ENCODE measurements at regions not wholly inside any gene's neighbourhood (a gene's known extent, or its start where the extent isn't known, plus 50 kb on each side); places are given as distances from the start of the nearest gene placed in this dataset.

DNA sequence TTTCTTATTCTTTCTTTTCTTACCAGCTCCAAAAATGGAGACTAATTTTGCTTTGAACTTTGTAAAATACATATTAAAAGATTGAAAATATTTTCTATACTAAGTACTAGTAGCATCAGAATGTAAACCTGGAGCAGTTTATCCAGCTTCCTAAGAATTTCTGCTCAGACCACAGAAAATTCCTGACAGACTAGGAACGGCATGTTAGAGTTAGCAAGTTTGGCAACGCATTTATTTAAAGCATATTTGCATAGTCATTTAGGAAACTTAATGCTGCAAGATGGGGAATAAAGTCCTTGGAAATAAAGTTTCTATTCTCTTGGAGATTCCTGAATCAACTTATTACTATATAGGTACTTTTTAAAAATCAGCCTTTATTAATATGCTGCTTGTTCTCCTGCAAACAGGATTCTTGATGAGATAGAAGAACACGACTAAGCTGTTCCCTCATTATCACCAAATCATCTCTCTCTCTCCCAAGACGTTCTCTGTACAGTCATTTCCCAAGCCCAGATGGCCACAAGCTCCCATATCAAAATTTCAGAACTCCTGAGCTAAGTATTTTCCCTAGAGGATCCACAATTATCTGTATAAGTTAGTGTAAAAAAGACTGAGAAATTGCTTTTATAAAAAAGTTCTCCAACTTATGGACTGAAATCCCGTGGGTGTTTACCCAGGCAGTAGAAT is 305.8 kb upstream of the NEBL start:
- POLR2A ChIA-PET = no interaction called here
- TF ChIP-seq EGR1 (IDR thresholded peaks at IDR 0.05; ENCODE audit: borderline replicate concordance in 1 of 2, low read depth in 2 of 2, low read length in 2 of 2) = no peak

DNA sequence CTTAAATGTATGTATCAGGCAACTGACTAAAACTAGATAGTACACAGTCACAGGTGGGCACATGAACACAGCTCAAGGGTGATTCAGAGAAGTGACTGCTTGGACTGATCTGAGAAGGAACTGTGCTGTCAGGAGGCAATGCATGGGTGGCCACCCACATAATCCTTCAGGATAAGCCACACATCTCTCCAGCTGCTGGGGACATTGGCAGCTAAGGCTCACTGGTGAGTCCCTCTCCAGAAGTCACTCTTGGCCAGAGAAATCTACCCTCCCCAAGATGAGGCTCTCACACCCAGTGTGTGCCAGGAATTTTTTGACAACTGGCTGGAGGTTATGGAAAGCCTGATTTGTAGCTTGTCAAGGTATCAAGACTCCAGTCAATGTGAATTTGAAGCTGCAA is 302.4 kb upstream of the NEBL start:
- Histone ChIP-seq H3K4me2 (ENCODE audit: control insufficient read depth, insufficient read depth) (no peak overlapping the region), H4K20me1 (ENCODE audit: control insufficient read depth, insufficient read depth) (no peaks in the 10 kb centered on the region), H3K4me3 (no peak overlapping the region), H3K27me3 (replicated peaks in 1 of 2; ENCODE audit: control insufficient read depth in 2 of 2, insufficient read depth in 2 of 2, low read length in 1 of 2) (no peaks in the 10 kb centered on the region; a peak in 1 of 4 replicates), H3K79me2 (ENCODE audit: control insufficient read depth, insufficient read depth, low read length) (no peaks in the 10 kb centered on the region), H2AFZ (ENCODE audit: control insufficient read depth, low read depth, low read length) (no peak overlapping the region), H3K9me3 (replicated peaks; ENCODE audit: control insufficient read depth, insufficient read depth, low read length) (peaks cover 4% of the 10 kb centered on the region), H3K4me1 (ENCODE audit: control insufficient read depth, insufficient read depth, low read length) (no peaks in the 10 kb centered on the region), H3K36me3 (ENCODE audit: control insufficient read depth in 2 of 2, insufficient read depth in 2 of 2, low read length in 1 of 2) (no peaks in the 10 kb centered on the region), H3K9ac (ENCODE audit: control insufficient read depth, insufficient read depth, low read length) (no peak overlapping the region), H3K27ac (ENCODE audit: control insufficient read depth, insufficient read depth) (no peak overlapping the region)
- ATAC-seq (no peak), FAIRE-seq (no peak), DNase-seq (ENCODE audit: low read depth, low spot score) (no peak)
- no peak for TF ChIP-seq RELA (IDR thresholded peaks at IDR 0.05; ENCODE audit: borderline replicate concordance, partially characterized antibody)
- no peak for TF ChIP-seq FOXM1 (IDR thresholded peaks at IDR 0.05; ENCODE audit: low read depth, low read length)
- no peak for TF ChIP-seq NFIC (IDR thresholded peaks at IDR 0.05; ENCODE audit: low read depth, low read length)
- TF ChIP-seq RAD21 (IDR thresholded peaks at IDR 0.05; ENCODE audit: insufficient read depth, low read depth, low read length) = no peak
- TF ChIP-seq ZBED1 (IDR thresholded peaks at IDR 0.05; ENCODE audit: borderline replicate concordance) = no peak
- TF ChIP-seq NFXL1 (IDR thresholded peaks at IDR 0.05; ENCODE audit: borderline replicate concordance) = no peak
- TF ChIP-seq HDAC6 (IDR thresholded peaks at IDR 0.05; ENCODE audit: unreplicated experiment) = no peak
- TF ChIP-seq, protein P1, sequence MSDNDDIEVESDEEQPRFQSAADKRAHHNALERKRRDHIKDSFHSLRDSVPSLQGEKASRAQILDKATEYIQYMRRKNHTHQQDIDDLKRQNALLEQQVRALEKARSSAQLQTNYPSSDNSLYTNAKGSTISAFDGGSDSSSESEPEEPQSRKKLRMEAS (IDR thresholded peaks at IDR 0.05; ENCODE audit: low read depth, low read length) = no peak
- no peak for TF ChIP-seq SUZ12 (IDR thresholded peaks at IDR 0.05; ENCODE audit: unreplicated experiment)
- TF ChIP-seq, protein P2, sequence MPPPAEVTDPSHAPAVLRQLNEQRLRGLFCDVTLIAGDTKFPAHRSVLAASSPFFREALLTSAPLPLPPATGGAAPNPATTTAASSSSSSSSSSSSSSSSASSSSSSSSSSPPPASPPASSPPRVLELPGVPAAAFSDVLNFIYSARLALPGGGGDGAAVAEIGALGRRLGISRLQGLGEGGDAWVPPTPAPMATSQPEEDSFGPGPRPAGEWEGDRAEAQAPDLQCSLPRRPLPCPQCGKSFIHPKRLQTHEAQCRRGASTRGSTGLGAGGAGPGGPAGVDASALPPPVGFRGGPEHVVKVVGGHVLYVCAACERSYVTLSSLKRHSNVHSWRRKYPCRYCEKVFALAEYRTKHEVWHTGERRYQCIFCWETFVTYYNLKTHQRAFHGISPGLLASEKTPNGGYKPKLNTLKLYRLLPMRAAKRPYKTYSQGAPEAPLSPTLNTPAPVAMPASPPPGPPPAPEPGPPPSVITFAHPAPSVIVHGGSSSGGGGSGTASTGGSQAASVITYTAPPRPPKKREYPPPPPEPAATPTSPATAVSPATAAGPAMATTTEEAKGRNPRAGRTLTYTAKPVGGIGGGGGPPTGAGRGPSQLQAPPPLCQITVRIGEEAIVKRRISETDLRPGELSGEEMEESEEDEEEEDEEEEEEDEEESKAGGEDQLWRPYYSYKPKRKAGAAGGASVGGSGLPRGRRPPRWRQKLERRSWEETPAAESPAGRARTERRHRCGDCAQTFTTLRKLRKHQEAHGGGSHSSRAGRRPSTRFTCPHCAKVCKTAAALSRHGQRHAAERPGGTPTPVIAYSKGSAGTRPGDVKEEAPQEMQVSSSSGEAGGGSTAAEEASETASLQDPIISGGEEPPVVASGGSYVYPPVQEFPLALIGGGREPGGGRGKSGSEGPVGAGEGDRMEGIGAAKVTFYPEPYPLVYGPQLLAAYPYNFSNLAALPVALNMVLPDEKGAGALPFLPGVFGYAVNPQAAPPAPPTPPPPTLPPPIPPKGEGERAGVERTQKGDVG (CRISPR knock-in tag; IDR thresholded peaks at IDR 0.05) = no peak
- TF ChIP-seq ZNF274 (IDR thresholded peaks at IDR 0.05; ENCODE audit: insufficient read depth, insufficient read length) = no peak
- TF ChIP-seq MEF2A (IDR thresholded peaks at IDR 0.05; ENCODE audit: insufficient read depth, low read depth, low read length) = no peak
- no peak for TF ChIP-seq POLR2AphosphoS5 (IDR thresholded peaks at IDR 0.05; ENCODE audit: low read length)
- SMC1A ChIA-PET (ENCODE audit: uncharacterized antibody, unreplicated experiment) = no interaction called here
- intact Hi-C loops (cut with micrococcal nuclease; ENCODE audit: unreplicated experiment) (no loop called here), in situ Hi-C loops (cut with MboI) (no loop called here)
- RAD21 ChIA-PET (ENCODE audit: unreplicated experiment) = no interaction called here
- POLR2A ChIA-PET = no interaction called here
- CTCF ChIA-PET = no interaction called here
- BruUV-seq (replicated peaks) = no TSS peak

More for the DNA sequence above, 305.8 kb upstream of the NEBL start:
- Histone ChIP-seq H3K4me2 (ENCODE audit: control insufficient read depth, insufficient read depth) (no peak overlapping the region), H4K20me1 (ENCODE audit: control insufficient read depth, insufficient read depth) (no peaks in the 10 kb centered on the region), H3K27ac (ENCODE audit: control insufficient read depth, insufficient read depth) (no peak overlapping the region), H3K9me3 (replicated peaks; ENCODE audit: control insufficient read depth, insufficient read depth, low read length) (peaks cover 1% of the 10 kb centered on the region; the same call in 2 of the 3 replicates), H3K36me3 (ENCODE audit: control insufficient read depth in 2 of 2, insufficient read depth in 2 of 2, low read length in 1 of 2) (no peaks in the 10 kb centered on the region), H3K9ac (ENCODE audit: control insufficient read depth, insufficient read depth, low read length) (no peak overlapping the region), H3K4me3 (no peak overlapping the region), H3K79me2 (ENCODE audit: control insufficient read depth, insufficient read depth, low read length) (no peaks in the 10 kb centered on the region), H3K27me3 (replicated peaks in 1 of 2; ENCODE audit: control insufficient read depth in 2 of 2, insufficient read depth in 2 of 2, low read length in 1 of 2) (no peaks in the 10 kb centered on the region; a peak in 1 of 4 replicates), H2AFZ (ENCODE audit: control insufficient read depth, low read depth, low read length) (no peak overlapping the region), H3K4me1 (ENCODE audit: control insufficient read depth, insufficient read depth, low read length) (no peaks in the 10 kb centered on the region)
- DNase-seq (ENCODE audit: low read depth, low spot score) (no peak), FAIRE-seq (no peak), ATAC-seq (no peak)
- SMC1A ChIA-PET (ENCODE audit: uncharacterized antibody, unreplicated experiment) = interaction anchor here (1.5 to 2.5 kb wide), 2 partner anchors 10 to 67 kb away, joined by 3 to 8 read pairs; no protein-coding TSS in a partner anchor
- CTCF ChIA-PET = no interaction called here
- no TSS peak for BruUV-seq (replicated peaks)
- WGBS (ENCODE audit: insufficient coverage, insufficient replicate concordance, low lambda C conversion rate, missing lambda C conversion rate) = 26% methylated on average over 5 of the region's 5 CpGs
- intact Hi-C loops (cut with micrococcal nuclease; ENCODE audit: unreplicated experiment) (no loop called here), in situ Hi-C loops (cut with MboI) (no loop called here)
- RAD21 ChIA-PET (ENCODE audit: unreplicated experiment) = no interaction called here
